Endothelial cell (in vitro differentiated cells): ENCODE measurements at regions not wholly inside any gene's neighbourhood (a gene's known extent, or its start where the extent isn't known, plus 50 kb on each side); places are given as distances from the start of the nearest gene placed in this dataset.

Source experiments
- DNase-seq: peaks from one replicate; pipeline ENCODE4 v3.0.0; 2021; ENCODE audit warnings: low spot score
- H3K27ac Mint-ChIP-seq: one replicate; pipeline ENCODE4 v1.8.0; 2021; ENCODE audit warnings: mixed read lengths, inconsistent platforms; ENCODE audit not compliant: unreplicated experiment
- H3K27me3 Mint-ChIP-seq: one replicate; pipeline ENCODE4 v1.8.0; 2021; ENCODE audit warnings: mild to moderate bottlenecking, moderate library complexity, mixed read lengths, inconsistent platforms; ENCODE audit not compliant: unreplicated experiment
- H3K36me3 Mint-ChIP-seq: one replicate; pipeline ENCODE4 v1.8.0; 2021; ENCODE audit warnings: mild to moderate bottlenecking, low read depth, mixed read lengths, inconsistent platforms; ENCODE audit not compliant: unreplicated experiment
- H3K4me1 Mint-ChIP-seq: one replicate; pipeline ENCODE4 v1.8.0; 2021; ENCODE audit warnings: mild to moderate bottlenecking, mixed read lengths, inconsistent platforms; ENCODE audit not compliant: unreplicated experiment
- H3K4me3 Mint-ChIP-seq: one replicate; pipeline ENCODE4 v1.8.0; 2021; ENCODE audit warnings: mild to moderate bottlenecking, mixed read lengths, inconsistent platforms; ENCODE audit not compliant: unreplicated experiment
- H3K9me3 Mint-ChIP-seq: one replicate; pipeline ENCODE4 v1.8.0; 2021; ENCODE audit warnings: mixed read lengths, inconsistent platforms; ENCODE audit not compliant: unreplicated experiment
- CTCF ChIP-seq: fragments of 200-600 bp; sonication (generic); IDR thresholded peaks from one replicate; pipeline ENCODE4 v1.5.0; 2021; ENCODE audit warnings: antibody characterized with exemption; ENCODE audit not compliant: unreplicated experiment

- TF ChIP-seq CTCF = no peak
- Mint-ChIP-seq H3K36me3 (no peaks in the 10 kb centered on the region), H3K4me3 (no peak overlapping the region), H3K9me3 (no peaks in the 10 kb centered on the region), H3K27ac (no peak overlapping the region), H3K4me1 (peaks cover 4% of the 10 kb centered on the region), H3K27me3 (no peaks in the 10 kb centered on the region)
- no peak for DNase-seq
Measured at GRCh38 chr1:187474336-187474735, 645.6 kb downstream of the PLA2G4A start.

GRCh38 chr1:187476671-187477070, 647.9 kb downstream of the PLA2G4A start:
- peak; percentile 44 for TF ChIP-seq CTCF
- H3K27me3 Mint-ChIP-seq = no peaks in the 10 kb centered on the region
- no peaks in the 10 kb centered on the region for H3K9me3 Mint-ChIP-seq
- no peak overlapping the region for H3K27ac Mint-ChIP-seq
- H3K4me3 Mint-ChIP-seq = no peak overlapping the region
- DNase-seq = no peak
- H3K4me1 Mint-ChIP-seq = peaks cover 4% of the 10 kb centered on the region
- no peaks in the 10 kb centered on the region for H3K36me3 Mint-ChIP-seq

GRCh38 chr1:187477103-187477502, 648.4 kb downstream of the PLA2G4A start:
- TF ChIP-seq CTCF = no peak
- peaks cover 4% of the 10 kb centered on the region for H3K4me1 Mint-ChIP-seq
- H3K36me3 Mint-ChIP-seq = no peaks in the 10 kb centered on the region
- DNase-seq = no peak
- H3K27ac Mint-ChIP-seq = no peak overlapping the region
- no peak overlapping the region for H3K4me3 Mint-ChIP-seq
- H3K27me3 Mint-ChIP-seq = no peaks in the 10 kb centered on the region
- no peaks in the 10 kb centered on the region for H3K9me3 Mint-ChIP-seq

- DNase-seq = no peak
Measured at GRCh38 chr1:187477535-187477934, 648.8 kb downstream of the PLA2G4A start.

More at GRCh38 chr1:187477535-187477934, 648.8 kb downstream of the PLA2G4A start:
- no peak for TF ChIP-seq CTCF
- Mint-ChIP-seq H3K4me3 (no peak overlapping the region), H3K36me3 (no peaks in the 10 kb centered on the region), H3K9me3 (no peaks in the 10 kb centered on the region), H3K4me1 (peaks cover 4% of the 10 kb centered on the region), H3K27ac (no peak overlapping the region), H3K27me3 (no peaks in the 10 kb centered on the region)
